ENCODE measurements at regions not wholly inside any gene's neighbourhood (a gene's known extent, or its start where the extent isn't known, plus 50 kb on each side); places are given as distances from the start of the nearest gene placed in this dataset.

DNA sequence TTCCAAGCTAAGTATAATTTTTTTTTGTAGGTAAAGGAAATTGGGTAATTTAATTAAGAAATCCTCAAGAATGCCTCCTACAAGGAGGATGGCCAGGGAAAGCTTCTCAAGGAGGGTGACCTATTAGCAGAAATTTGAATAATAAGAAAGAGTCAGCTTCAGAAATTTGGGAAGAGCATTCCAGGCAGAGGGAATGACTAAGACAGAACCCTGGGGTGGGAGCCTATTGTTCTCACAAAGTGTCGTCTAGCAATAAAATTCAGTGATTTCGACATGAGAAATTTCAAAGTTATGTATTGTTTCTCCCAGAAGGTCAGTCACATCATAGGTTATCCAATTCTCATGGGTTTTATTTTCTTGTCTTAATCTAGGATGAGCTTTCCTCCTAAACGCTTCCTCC is 1168.4 kb downstream of the AACS start:
- TF ChIP-seq, protein P1, sequence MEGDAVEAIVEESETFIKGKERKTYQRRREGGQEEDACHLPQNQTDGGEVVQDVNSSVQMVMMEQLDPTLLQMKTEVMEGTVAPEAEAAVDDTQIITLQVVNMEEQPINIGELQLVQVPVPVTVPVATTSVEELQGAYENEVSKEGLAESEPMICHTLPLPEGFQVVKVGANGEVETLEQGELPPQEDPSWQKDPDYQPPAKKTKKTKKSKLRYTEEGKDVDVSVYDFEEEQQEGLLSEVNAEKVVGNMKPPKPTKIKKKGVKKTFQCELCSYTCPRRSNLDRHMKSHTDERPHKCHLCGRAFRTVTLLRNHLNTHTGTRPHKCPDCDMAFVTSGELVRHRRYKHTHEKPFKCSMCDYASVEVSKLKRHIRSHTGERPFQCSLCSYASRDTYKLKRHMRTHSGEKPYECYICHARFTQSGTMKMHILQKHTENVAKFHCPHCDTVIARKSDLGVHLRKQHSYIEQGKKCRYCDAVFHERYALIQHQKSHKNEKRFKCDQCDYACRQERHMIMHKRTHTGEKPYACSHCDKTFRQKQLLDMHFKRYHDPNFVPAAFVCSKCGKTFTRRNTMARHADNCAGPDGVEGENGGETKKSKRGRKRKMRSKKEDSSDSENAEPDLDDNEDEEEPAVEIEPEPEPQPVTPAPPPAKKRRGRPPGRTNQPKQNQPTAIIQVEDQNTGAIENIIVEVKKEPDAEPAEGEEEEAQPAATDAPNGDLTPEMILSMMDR (IDR thresholded peaks at IDR 0.05; ENCODE audit: poor library complexity, severe bottlenecking) = no peak
- no peak for TF ChIP-seq RAD21 (conservative IDR thresholded peaks at IDR 0.05)
- TF ChIP-seq EP300 (conservative IDR thresholded peaks at IDR 0.05; ENCODE audit: poor library complexity, severe bottlenecking) = no peak
- TF ChIP-seq SMC3 (conservative IDR thresholded peaks at IDR 0.05; ENCODE audit: poor library complexity) = no peak
- no peak for TF ChIP-seq EZH2 (IDR thresholded peaks at IDR 0.05; ENCODE audit: borderline replicate concordance, insufficient read depth, low read length, poor library complexity, severe bottlenecking)
